GM21390 (cell line): ENCODE measurements at regions not wholly inside any gene's neighbourhood (a gene's known extent, or its start where the extent isn't known, plus 50 kb on each side); places are given as distances from the start of the nearest gene placed in this dataset.

Experiments
- ATAC-seq: cut with Tn5 transposase; IDR thresholded peaks from one replicate; pipeline ENCODE4 v1.9.1; 2021; ENCODE audit not compliant: unreplicated experiment

- ATAC-seq: no peak
Measured at GRCh38 chr4:28148221-28148620, 1287.6 kb downstream of the STIM2 start.

GRCh38 chr4:28149762-28150161, 1289.1 kb downstream of the STIM2 start:
- ATAC-seq: no peak

GRCh38 chr4:28151314-28151713, 1290.7 kb downstream of the STIM2 start:
- ATAC-seq: no peak

GRCh38 chr4:28167411-28167810, 1306.8 kb downstream of the STIM2 start:
- no peak for ATAC-seq

GRCh38 chr4:28176942-28177341, 1316.3 kb downstream of the STIM2 start:
- no peak for ATAC-seq

- no peak for ATAC-seq
Measured at GRCh38 chr4:28177641-28178040, 1317.0 kb downstream of the STIM2 start.

GRCh38 chr4:28179126-28179525, 1318.5 kb downstream of the STIM2 start:
- ATAC-seq: no peak

GRCh38 chr4:28209371-28209924, 1348.8 kb downstream of the STIM2 start:
- ATAC-seq: no peak

GRCh38 chr4:28211676-28212470, 1351.2 kb downstream of the STIM2 start:
- ATAC-seq: no peak

- ATAC-seq: no peak
Measured at GRCh38 chr4:28221536-28221935, 1360.9 kb downstream of the STIM2 start.

- no peak for ATAC-seq
Measured at GRCh38 chr4:28225050-28225449, 1364.4 kb downstream of the STIM2 start.

GRCh38 chr4:28225689-28226353, 1365.2 kb downstream of the STIM2 start:
- ATAC-seq: no peak

- no peak for ATAC-seq
Measured at GRCh38 chr4:28226962-28227361, 1366.3 kb downstream of the STIM2 start.

GRCh38 chr4:28227764-28228163, 1367.1 kb downstream of the STIM2 start:
- ATAC-seq: no peak

- no peak for ATAC-seq
Measured at GRCh38 chr4:28228561-28229491, 1368.2 kb downstream of the STIM2 start.

GRCh38 chr4:28232376-28232775, 1371.7 kb downstream of the STIM2 start:
- ATAC-seq: no peak

- ATAC-seq: no peak
Measured at GRCh38 chr4:28232951-28233350, 1372.3 kb downstream of the STIM2 start.

GRCh38 chr4:28233724-28234123, 1373.1 kb downstream of the STIM2 start:
- ATAC-seq: no peak

GRCh38 chr4:28238876-28239275, 1378.2 kb downstream of the STIM2 start:
- ATAC-seq: no peak

- ATAC-seq: no peak
Measured at GRCh38 chr4:28241021-28241420, 1380.4 kb downstream of the STIM2 start.

GRCh38 chr4:28247805-28248204, 1387.2 kb downstream of the STIM2 start:
- no peak for ATAC-seq
